Brain microvascular endothelial cell (primary cell): ENCODE measurements at regions not wholly inside any gene's neighbourhood (a gene's known extent, or its start where the extent isn't known, plus 50 kb on each side); places are given as distances from the start of the nearest gene placed in this dataset.
"Not testable (repeated sequence)": the region's sequence is repeated elsewhere in the genome, so short reads cannot be mapped to it uniquely, and the experiment has no call there.

ENCODE experiments used
- DNase-seq: peaks from one replicate; pipeline ENCODE4 v3.0.0-alpha.2; 2020
- H3K27ac ChIP-seq: fragments of 250-450 bp; sonication (Bioruptor Pico); 2 replicates; pipeline ENCODE4 v1.5.1; 2020; ENCODE audit warnings: mild to moderate bottlenecking, moderate library complexity
- H3K27me3 ChIP-seq: fragments of 250-450 bp; sonication (Bioruptor Pico); replicated peaks from 2 replicates; pipeline ENCODE4 v1.5.1; 2020; ENCODE audit warnings: mild to moderate bottlenecking
- H3K36me3 ChIP-seq: fragments of 250-450 bp; sonication (Bioruptor Pico); replicated peaks from 2 replicates; pipeline ENCODE4 v1.5.1; 2020; ENCODE audit warnings: mild to moderate bottlenecking
- H3K4me3 ChIP-seq: 2 replicates; pipeline ENCODE4 v1.5.1; 2011; ENCODE audit warnings: low read depth, mild to moderate bottlenecking, control low read depth, low read length, moderate library complexity
- in situ Hi-C: cut with HindIII; loops from 2 replicates; pipeline ENCODE4 v1.10.0; 2017; ENCODE audit warnings: low sequenced_read_pairs, low pct_ligation_motif_present
- TF ChIP-seq, protein P1 (sequence below): IDR thresholded peaks from 2 replicates; pipeline ENCODE4 v1.5.1; 2011; ENCODE audit warnings: low read depth, mild to moderate bottlenecking, moderate library complexity, low read length, control low read depth, inconsistent platforms; ENCODE audit errors: missing control alignments

DNA sequence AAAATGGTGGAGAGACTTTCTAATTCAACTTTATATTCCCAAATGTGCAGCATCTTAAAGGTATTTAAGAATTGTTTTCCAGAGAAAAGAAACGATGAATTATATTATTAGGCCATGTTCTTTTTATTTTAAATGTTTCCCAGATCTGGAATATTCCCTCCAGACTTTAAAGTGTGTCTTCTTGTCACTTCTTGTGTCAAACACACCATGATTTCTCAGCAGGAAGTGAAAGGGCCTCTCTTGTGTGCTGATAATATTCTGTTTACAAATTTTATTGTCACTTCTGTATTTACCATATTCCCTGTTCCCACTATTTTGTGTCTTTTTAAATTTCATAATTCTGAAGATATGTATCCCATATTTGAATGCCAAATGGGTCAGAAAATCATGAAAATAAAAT, 455.0 kb upstream of the FLRT2 start:
- Histone ChIP-seq H3K27me3 (no peaks in the 10 kb centered on the region), H3K36me3 (no peaks in the 10 kb centered on the region), H3K4me3 (no peak overlapping the region), H3K27ac (no peak overlapping the region)
- TF ChIP-seq, protein P1, sequence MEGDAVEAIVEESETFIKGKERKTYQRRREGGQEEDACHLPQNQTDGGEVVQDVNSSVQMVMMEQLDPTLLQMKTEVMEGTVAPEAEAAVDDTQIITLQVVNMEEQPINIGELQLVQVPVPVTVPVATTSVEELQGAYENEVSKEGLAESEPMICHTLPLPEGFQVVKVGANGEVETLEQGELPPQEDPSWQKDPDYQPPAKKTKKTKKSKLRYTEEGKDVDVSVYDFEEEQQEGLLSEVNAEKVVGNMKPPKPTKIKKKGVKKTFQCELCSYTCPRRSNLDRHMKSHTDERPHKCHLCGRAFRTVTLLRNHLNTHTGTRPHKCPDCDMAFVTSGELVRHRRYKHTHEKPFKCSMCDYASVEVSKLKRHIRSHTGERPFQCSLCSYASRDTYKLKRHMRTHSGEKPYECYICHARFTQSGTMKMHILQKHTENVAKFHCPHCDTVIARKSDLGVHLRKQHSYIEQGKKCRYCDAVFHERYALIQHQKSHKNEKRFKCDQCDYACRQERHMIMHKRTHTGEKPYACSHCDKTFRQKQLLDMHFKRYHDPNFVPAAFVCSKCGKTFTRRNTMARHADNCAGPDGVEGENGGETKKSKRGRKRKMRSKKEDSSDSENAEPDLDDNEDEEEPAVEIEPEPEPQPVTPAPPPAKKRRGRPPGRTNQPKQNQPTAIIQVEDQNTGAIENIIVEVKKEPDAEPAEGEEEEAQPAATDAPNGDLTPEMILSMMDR = no peak
- no peak for DNase-seq
- in situ Hi-C loops = no loop called here

DNA sequence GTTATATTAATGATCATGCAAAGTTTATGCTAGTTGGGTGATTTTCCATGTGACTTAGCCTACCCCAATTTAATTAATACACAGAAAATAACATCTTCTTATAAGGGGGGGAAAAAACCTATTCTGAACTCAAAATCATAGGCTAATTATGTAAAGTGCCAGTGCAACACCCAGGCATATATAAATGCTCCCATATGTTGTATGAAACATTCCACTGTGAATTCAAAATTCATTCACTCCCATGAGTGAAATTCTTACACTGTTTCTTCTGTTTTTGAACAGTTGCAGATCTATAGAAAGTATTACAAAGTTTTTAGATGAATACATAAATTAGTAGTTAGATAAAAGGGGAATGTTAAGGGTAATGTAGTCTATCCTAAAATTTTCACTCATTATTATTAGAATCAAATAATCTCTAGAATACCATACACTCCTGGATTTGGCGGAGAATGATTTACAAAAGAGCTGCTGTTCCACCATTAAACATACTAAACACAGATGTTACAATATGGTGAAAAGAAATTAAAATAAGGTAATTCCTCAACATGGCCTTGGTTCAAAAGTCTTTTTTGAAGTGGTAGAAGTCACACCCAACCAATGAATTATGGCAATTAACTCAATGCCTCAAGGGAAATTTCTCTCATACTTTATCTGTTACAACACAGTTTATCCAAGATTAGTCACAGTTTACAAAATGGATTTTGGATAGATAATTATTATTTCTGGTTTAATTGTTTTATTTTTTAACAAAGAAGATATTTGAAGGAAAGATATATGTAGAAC, 454.1 kb upstream of the FLRT2 start:
- no peak overlapping the region for H3K27ac ChIP-seq
- no peak overlapping the region for H3K4me3 ChIP-seq
- no peak for DNase-seq
- H3K36me3 ChIP-seq = no peaks in the 10 kb centered on the region
- in situ Hi-C loops = no loop called here
- no peaks in the 10 kb centered on the region for H3K27me3 ChIP-seq
- TF ChIP-seq, protein P1 = no peak

DNA sequence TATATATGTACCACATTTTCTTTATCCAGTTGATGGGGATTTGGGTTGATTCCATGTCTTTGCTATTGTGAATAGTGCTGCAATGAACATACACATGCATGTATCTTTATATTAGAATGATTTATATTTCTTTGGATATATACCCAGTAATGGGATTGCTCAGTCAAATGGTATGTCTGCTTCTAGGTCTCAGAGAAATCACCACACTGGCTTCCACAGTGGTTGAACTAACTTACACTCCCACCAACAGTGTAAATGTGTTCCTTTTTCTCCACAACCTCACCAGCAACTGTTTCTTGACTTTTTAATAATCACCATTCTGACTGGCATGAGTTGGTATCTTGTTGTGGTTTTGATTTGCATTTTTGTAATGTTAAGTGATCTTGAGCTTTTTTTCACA, 452.2 kb upstream of the FLRT2 start:
- H3K4me3 ChIP-seq, in situ Hi-C loops, H3K27me3 ChIP-seq, H3K27ac ChIP-seq, H3K36me3 ChIP-seq: not testable (repeated sequence)
- peak; percentile 26 for DNase-seq

DNA sequence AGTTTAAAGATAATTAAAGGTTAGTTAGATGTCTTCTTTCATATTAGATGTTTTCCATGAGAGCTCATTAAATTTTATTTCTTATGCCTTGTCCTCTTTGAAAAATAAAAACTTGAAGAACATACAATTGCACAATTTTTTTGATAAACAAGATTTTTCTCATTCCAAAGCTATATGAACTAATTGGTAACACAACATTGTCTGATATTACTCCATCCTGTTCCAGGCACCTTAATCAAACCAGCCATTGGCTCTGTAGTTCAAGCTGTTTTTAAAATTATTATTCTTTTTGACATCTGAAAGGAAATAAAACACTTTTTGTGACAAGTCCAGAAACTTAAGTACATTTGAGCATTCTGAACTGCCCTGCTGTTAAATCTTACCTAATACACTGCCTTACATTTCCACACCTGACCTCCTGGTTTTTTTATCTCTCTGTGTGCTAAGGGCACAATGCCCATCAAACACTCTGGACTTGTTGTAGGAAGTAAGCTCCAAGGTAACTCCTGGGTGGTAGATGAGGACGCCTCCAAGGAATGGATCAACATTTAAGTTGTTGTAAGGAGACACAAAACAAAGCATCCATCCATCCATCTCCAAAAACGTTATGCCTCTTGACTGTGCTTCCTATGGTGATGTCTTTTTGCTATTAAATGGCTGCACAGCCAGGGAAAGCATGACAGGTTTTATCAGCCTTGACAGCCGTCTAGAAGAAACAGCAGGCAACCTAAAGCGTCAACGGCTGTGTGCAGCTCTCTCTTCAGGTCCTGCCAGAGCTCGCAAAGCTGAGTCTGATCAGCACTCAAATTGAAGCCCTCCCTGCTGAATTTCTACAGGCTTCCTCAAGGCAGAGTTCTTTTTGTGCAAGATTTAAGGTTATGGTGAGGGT, 449.9 kb upstream of the FLRT2 start:
- no peak for DNase-seq
- Histone ChIP-seq H3K27me3 (no peaks in the 10 kb centered on the region), H3K27ac (no peak overlapping the region), H3K36me3 (no peaks in the 10 kb centered on the region), H3K4me3 (no peak overlapping the region)
- in situ Hi-C loops = no loop called here
- TF ChIP-seq, protein P1 = no peak

- TF ChIP-seq, protein P1 = no peak
- no peak for DNase-seq
- in situ Hi-C loops = no loop called here
- Histone ChIP-seq H3K27ac (no peak overlapping the region), H3K4me3 (no peak overlapping the region), H3K36me3 (no peaks in the 10 kb centered on the region), H3K27me3 (no peaks in the 10 kb centered on the region)
Observed at GRCh38 chr14:85084344-85084743, 445.6 kb upstream of the FLRT2 start.

GRCh38 chr14:85085981-85086380, 444.0 kb upstream of the FLRT2 start:
- DNase-seq = no peak
- H3K4me3 ChIP-seq = no peak overlapping the region
- in situ Hi-C loops = no loop called here
- H3K27me3 ChIP-seq = no peaks in the 10 kb centered on the region
- no peak overlapping the region for H3K27ac ChIP-seq
- TF ChIP-seq, protein P1 = no peak
- no peaks in the 10 kb centered on the region for H3K36me3 ChIP-seq
